OCI-LY7 (cell line): ENCODE measurements at regions not wholly inside any gene's neighbourhood (a gene's known extent, or its start where the extent isn't known, plus 50 kb on each side); places are given as distances from the start of the nearest gene placed in this dataset.

Experiments used
- BruUV-seq: library from RNA; stranded (reverse); fragments of 400-500 nt; replicated peaks from 2 replicates; lab custom pipeline; 2021; lab: Mats Ljungman, UMichigan
- CTCF ChIA-PET: fragments of 300-600 bp; sonication (Branson Sonifier 250); formaldehyde crosslinking; loops from one replicate; lab custom pipeline; 2022; ENCODE audit warnings: antibody characterized with exemption; ENCODE audit not compliant: unreplicated experiment; lab: Charles Lee
- POLR2A ChIA-PET: fragments of 300-600 bp; sonication (Branson Sonifier 250); formaldehyde crosslinking; loops from one replicate; lab custom pipeline; 2022; ENCODE audit warnings: antibody characterized with exemption; lab: Charles Lee
- DNase-seq: peaks from one replicate; pipeline ENCODE4 v3.0.0-alpha.2; 2015; ENCODE audit warnings: low spot score
- H2AFZ ChIP-seq: fragments of 200-600 bp; sonication (generic), shearing (Covaris generic); 2 replicates; pipeline ENCODE4 v1.6.1; 2014; ENCODE audit warnings: mild to moderate bottlenecking, antibody characterized with exemption, low read length, moderate library complexity
- H3K27ac ChIP-seq: fragments of 200-600 bp; sonication (generic); 2 replicates; pipeline ENCODE4 v1.5.1; 2014; ENCODE audit warnings: mixed run types, low read depth, mild to moderate bottlenecking, moderate library complexity, low read length, inconsistent platforms; ENCODE audit not compliant: poor library complexity, severe bottlenecking
- H3K36me3 ChIP-seq: fragments of 200-600 bp; sonication (generic); 2 replicates; pipeline ENCODE4 v1.6.1; 2014; ENCODE audit warnings: mild to moderate bottlenecking, antibody characterized with exemption, low read length, moderate library complexity, mixed read lengths; ENCODE audit not compliant: insufficient read depth
- H3K4me1 ChIP-seq: fragments of 200-600 bp; sonication (generic); 2 replicates; pipeline ENCODE4 v1.5.1; 2014; ENCODE audit warnings: mild to moderate bottlenecking, low read length; ENCODE audit not compliant: insufficient read depth, poor library complexity, severe bottlenecking
- H3K4me2 ChIP-seq: fragments of 200-600 bp; sonication (generic); 2 replicates; pipeline ENCODE4 v1.6.1; 2014; ENCODE audit warnings: mild to moderate bottlenecking, low read length
- H3K4me3 ChIP-seq: fragments of 200-600 bp; sonication (generic); 2 replicates; pipeline ENCODE4 v1.5.1; 2014; ENCODE audit warnings: mild to moderate bottlenecking, low read depth, low read length; ENCODE audit not compliant: poor library complexity, severe bottlenecking
- H3K79me2 ChIP-seq: fragments of 200-600 bp; sonication (generic); 2 replicates; pipeline ENCODE4 v1.6.1; 2016; ENCODE audit warnings: low read depth, mild to moderate bottlenecking, low read length, moderate library complexity, mixed read lengths; ENCODE audit not compliant: insufficient read depth
- H3K9me2 ChIP-seq: fragments of 200-600 bp; sonication (generic); 2 replicates; pipeline ENCODE4 v1.6.1; 2016; ENCODE audit warnings: mild to moderate bottlenecking, low read length, mixed read lengths; ENCODE audit not compliant: insufficient read depth
- H3K9me3 ChIP-seq: fragments of 200-600 bp; sonication (generic); 2 replicates; pipeline ENCODE4 v1.6.1; 2014; ENCODE audit warnings: mild to moderate bottlenecking, mixed run types, low read length, mixed read lengths
- H4K20me1 ChIP-seq: fragments of 200-600 bp; sonication (generic); 2 replicates; pipeline ENCODE4 v1.6.1; 2014; ENCODE audit warnings: mild to moderate bottlenecking, antibody characterized with exemption, low read length, moderate library complexity, mixed read lengths; ENCODE audit not compliant: insufficient read depth
- EZH2phosphoT487 ChIP-seq: fragments of 200-600 bp; sonication (generic); IDR thresholded peaks from 2 replicates; pipeline ENCODE4 v1.6.1; 2018; ENCODE audit warnings: low read depth, borderline replicate concordance, mild to moderate bottlenecking, mixed run types, antibody characterized with exemption, low read length, moderate library complexity, mixed read lengths
- intact Hi-C: fragments of 100-400 bp; cut with micrococcal nuclease; formaldehyde crosslinking; loops from one replicate; pipeline ENCODE4 v1.10.0; 2022; ENCODE audit not compliant: unreplicated experiment
- TF ChIP-seq, protein P1 (sequence below): fragments of 200-600 bp; sonication (generic); conservative IDR thresholded peaks from 2 replicates; pipeline ENCODE4 v1.5.1; 2014; ENCODE audit warnings: mild to moderate bottlenecking, antibody characterized with exemption, low read length, moderate library complexity, mixed read lengths

DNA sequence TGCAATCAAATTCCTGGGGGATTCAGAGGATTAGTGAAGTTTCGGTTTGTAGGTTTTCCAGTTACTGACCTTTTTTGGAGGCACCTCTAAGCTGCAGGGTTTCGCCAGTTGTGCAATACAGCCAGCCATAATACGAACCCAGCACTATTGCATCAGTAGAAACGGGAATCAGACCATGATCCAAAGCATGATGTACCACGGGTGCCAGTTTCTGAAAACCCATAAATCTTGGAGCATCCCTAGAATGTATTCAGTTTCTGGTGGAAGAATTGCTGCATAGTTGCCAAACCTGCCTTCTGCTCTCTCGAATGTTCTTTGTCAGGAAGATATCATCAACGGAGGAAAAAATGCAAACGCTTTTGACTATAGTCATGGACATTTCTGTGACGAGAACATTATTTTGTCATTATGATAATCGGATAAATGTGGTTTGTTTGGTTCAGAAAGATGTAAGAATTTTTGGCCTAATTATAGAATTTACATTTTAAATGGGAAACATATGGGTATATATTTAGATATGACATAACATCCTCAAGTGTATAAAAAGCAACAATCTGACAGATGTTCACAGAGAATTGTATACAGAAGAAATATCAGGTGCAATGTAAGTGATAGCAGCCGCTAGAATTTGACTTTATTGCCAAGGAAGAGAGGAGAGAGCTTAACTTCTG, 186.2 kb upstream of the PRKCQ start:
- intact Hi-C loops: no loop called here
- CTCF ChIA-PET: no interaction called here
- Histone ChIP-seq H3K4me1 (peaks cover 10% of the 10 kb centered on the region), H3K9me3 (peaks cover 23% of the 10 kb centered on the region; the same call in 1 of the 2 replicates), H4K20me1 (no peaks in the 10 kb centered on the region), H3K4me2 (no peak overlapping the region), H3K27ac (no peak overlapping the region), H3K4me3 (no peak overlapping the region), H3K79me2 (no peaks in the 10 kb centered on the region), H3K36me3 (no peaks in the 10 kb centered on the region), H2AFZ (no peak overlapping the region), H3K9me2 (no peaks in the 10 kb centered on the region)
- BruUV-seq: no TSS peak
- POLR2A ChIA-PET: no interaction called here
- no peak for DNase-seq
- no peak for TF ChIP-seq EZH2phosphoT487
- TF ChIP-seq, protein P1, sequence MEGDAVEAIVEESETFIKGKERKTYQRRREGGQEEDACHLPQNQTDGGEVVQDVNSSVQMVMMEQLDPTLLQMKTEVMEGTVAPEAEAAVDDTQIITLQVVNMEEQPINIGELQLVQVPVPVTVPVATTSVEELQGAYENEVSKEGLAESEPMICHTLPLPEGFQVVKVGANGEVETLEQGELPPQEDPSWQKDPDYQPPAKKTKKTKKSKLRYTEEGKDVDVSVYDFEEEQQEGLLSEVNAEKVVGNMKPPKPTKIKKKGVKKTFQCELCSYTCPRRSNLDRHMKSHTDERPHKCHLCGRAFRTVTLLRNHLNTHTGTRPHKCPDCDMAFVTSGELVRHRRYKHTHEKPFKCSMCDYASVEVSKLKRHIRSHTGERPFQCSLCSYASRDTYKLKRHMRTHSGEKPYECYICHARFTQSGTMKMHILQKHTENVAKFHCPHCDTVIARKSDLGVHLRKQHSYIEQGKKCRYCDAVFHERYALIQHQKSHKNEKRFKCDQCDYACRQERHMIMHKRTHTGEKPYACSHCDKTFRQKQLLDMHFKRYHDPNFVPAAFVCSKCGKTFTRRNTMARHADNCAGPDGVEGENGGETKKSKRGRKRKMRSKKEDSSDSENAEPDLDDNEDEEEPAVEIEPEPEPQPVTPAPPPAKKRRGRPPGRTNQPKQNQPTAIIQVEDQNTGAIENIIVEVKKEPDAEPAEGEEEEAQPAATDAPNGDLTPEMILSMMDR: no peak

GRCh38 chr10:6763423-6763822, 183.3 kb upstream of the PRKCQ start:
- no peak for DNase-seq
- H3K4me1 ChIP-seq: no peaks in the 10 kb centered on the region
- H3K27ac ChIP-seq: no peak overlapping the region
- intact Hi-C loops: no loop called here
- H4K20me1 ChIP-seq: no peaks in the 10 kb centered on the region
- no TSS peak for BruUV-seq
- H3K79me2 ChIP-seq: no peaks in the 10 kb centered on the region
- H3K9me2 ChIP-seq: no peaks in the 10 kb centered on the region
- ChIA-PET POLR2A (no interaction called here), CTCF (no interaction called here)
- no peak overlapping the region for H3K4me3 ChIP-seq
- H3K4me2 ChIP-seq: no peak overlapping the region
- no peak for TF ChIP-seq EZH2phosphoT487
- TF ChIP-seq, protein P1: no peak
- no peak overlapping the region for H2AFZ ChIP-seq
- H3K9me3 ChIP-seq: no peaks in the 10 kb centered on the region
- H3K36me3 ChIP-seq: no peaks in the 10 kb centered on the region

DNA sequence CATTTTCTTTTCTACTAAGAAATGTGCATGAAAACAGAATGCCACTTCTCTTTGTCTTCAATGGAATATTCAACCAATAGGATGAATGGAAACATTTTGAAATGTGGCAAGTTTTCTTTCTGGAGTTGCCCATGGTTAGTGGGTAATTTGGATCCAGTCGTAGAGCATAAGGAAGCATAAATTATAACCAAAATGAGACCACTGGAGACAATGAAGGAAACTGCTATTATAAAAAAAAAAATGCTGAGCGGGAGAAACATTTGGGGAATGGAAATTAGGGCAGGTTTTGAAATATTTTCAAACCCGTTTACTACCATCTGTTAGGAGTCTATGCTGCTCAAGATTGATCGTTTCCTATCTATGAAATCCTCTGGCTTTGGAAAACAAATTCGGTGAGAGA, 182.9 kb upstream of the PRKCQ start:
- Histone ChIP-seq H4K20me1 (no peaks in the 10 kb centered on the region), H3K79me2 (no peaks in the 10 kb centered on the region), H3K9me3 (no peaks in the 10 kb centered on the region), H3K4me1 (no peaks in the 10 kb centered on the region), H3K4me3 (no peak overlapping the region), H3K36me3 (no peaks in the 10 kb centered on the region), H3K9me2 (no peaks in the 10 kb centered on the region), H2AFZ (no peak overlapping the region), H3K4me2 (no peak overlapping the region), H3K27ac (no peak overlapping the region)
- no peak for DNase-seq
- ChIA-PET CTCF (no interaction called here), POLR2A (no interaction called here)
- intact Hi-C loops: no loop called here
- TF ChIP-seq, protein P1: no peak
- no peak for TF ChIP-seq EZH2phosphoT487
- BruUV-seq: no TSS peak
